HL-60 (cell line): ENCODE measurements at regions not wholly inside any gene's neighbourhood (a gene's known extent, or its start where the extent isn't known, plus 50 kb on each side); places are given as distances from the start of the nearest gene placed in this dataset.

ENCODE experiments used
- POLR2AphosphoS5 ChIP-seq: IDR thresholded peaks from 2 replicates; pipeline ENCODE4 v1.6.1; 2012; ENCODE audit warnings: low read depth
- TF ChIP-seq, protein P1 (sequence below): IDR thresholded peaks from 2 replicates; pipeline ENCODE4 v1.6.1; 2012; ENCODE audit warnings: low read depth; ENCODE audit not compliant: insufficient replicate concordance
- TF ChIP-seq, protein P2 (sequence below): IDR thresholded peaks from one replicate; pipeline ENCODE4 v1.5.1; 2011; ENCODE audit warnings: low read length, control low read depth, inconsistent platforms; ENCODE audit not compliant: insufficient read depth

DNA sequence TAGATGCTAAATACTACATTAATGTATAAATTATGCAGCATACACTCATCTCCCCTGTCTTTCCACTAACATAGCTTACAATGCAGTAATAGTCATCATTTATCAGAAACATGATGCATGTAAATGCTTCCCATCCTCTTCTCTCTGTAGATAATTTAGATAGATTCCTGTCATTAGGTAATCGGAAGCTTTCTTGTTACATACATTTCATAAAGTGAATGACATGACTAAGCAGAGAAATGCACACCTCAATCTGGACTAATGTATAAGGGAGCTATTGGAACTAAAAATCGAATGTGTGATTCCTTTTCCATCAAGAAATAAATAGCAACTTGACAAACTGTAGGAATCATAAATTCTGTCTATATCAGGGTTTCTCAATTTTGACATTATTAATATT lies 273.4 kb downstream of the RASSF9 start:
- TF ChIP-seq, protein P1, sequence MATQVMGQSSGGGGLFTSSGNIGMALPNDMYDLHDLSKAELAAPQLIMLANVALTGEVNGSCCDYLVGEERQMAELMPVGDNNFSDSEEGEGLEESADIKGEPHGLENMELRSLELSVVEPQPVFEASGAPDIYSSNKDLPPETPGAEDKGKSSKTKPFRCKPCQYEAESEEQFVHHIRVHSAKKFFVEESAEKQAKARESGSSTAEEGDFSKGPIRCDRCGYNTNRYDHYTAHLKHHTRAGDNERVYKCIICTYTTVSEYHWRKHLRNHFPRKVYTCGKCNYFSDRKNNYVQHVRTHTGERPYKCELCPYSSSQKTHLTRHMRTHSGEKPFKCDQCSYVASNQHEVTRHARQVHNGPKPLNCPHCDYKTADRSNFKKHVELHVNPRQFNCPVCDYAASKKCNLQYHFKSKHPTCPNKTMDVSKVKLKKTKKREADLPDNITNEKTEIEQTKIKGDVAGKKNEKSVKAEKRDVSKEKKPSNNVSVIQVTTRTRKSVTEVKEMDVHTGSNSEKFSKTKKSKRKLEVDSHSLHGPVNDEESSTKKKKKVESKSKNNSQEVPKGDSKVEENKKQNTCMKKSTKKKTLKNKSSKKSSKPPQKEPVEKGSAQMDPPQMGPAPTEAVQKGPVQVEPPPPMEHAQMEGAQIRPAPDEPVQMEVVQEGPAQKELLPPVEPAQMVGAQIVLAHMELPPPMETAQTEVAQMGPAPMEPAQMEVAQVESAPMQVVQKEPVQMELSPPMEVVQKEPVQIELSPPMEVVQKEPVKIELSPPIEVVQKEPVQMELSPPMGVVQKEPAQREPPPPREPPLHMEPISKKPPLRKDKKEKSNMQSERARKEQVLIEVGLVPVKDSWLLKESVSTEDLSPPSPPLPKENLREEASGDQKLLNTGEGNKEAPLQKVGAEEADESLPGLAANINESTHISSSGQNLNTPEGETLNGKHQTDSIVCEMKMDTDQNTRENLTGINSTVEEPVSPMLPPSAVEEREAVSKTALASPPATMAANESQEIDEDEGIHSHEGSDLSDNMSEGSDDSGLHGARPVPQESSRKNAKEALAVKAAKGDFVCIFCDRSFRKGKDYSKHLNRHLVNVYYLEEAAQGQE, result no peak
- TF ChIP-seq POLR2AphosphoS5, result no peak
- TF ChIP-seq, protein P2, sequence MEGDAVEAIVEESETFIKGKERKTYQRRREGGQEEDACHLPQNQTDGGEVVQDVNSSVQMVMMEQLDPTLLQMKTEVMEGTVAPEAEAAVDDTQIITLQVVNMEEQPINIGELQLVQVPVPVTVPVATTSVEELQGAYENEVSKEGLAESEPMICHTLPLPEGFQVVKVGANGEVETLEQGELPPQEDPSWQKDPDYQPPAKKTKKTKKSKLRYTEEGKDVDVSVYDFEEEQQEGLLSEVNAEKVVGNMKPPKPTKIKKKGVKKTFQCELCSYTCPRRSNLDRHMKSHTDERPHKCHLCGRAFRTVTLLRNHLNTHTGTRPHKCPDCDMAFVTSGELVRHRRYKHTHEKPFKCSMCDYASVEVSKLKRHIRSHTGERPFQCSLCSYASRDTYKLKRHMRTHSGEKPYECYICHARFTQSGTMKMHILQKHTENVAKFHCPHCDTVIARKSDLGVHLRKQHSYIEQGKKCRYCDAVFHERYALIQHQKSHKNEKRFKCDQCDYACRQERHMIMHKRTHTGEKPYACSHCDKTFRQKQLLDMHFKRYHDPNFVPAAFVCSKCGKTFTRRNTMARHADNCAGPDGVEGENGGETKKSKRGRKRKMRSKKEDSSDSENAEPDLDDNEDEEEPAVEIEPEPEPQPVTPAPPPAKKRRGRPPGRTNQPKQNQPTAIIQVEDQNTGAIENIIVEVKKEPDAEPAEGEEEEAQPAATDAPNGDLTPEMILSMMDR, result no peak
